ENCODE measurements at regions not wholly inside any gene's neighbourhood (a gene's known extent, or its start where the extent isn't known, plus 50 kb on each side); places are given as distances from the start of the nearest gene placed in this dataset.

DNA sequence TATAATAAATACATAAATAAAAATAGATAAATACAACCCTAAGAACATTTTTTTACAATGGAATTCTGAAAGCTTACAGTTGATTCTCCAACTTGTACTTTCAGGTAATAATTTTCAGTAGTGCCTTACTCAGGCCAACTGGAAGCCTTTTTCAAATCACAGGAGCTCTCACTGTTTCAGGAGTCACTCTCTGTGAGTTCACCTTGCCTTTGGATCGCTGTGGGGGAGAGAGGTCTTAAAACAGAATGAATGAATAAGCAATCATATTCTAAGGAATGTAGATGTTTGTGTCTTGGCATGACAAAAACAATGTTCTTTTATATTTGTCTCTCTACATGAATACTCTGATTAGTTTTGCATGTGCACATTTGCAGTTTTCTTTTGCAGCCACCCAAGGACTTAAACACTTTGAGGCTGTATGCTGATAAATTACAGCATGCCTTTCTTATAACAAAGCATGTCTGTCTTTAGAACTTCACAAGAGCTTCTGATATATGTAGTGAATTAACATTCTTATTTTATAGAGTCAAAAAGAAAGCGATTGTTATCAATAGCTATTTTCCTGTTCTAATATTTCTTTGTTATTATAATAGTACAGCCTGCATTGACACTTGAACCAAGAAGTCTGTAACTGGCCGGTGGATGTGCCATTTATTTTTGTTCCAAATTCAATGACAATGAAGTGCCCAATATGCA, 1111.5 kb upstream of the ATXN8OS start:
- TF ChIP-seq POLR2AphosphoS5 (IDR thresholded peaks at IDR 0.05; ENCODE audit: low read depth, low read length) (no peak), SPI1 (IDR thresholded peaks at IDR 0.05; ENCODE audit: low read depth, low read length) (no peak), POLR2A (IDR thresholded peaks at IDR 0.05; ENCODE audit: low read depth, low read length) (no peak), TAF1 (IDR thresholded peaks at IDR 0.05; ENCODE audit: low read depth, low read length) (no peak), POU2F2 (IDR thresholded peaks at IDR 0.05; ENCODE audit: low read depth, low read length) (no peak)
